ENCODE measurements at regions not wholly inside any gene's neighbourhood (a gene's known extent, or its start where the extent isn't known, plus 50 kb on each side); places are given as distances from the start of the nearest gene placed in this dataset.

DNA sequence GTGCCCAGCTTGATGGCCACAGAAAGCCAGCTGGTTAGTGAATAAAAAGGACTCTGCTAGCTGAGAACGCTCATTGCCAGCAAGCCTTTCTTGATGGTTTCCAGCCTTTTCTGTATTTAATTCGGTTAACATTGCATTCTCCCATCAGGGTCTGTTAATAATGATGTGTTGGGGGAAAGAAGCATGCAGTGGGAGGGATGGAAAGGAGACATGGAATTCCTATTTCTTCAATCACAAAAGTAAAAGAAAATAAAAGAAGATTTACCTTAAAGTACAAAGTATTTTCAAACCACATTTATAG lies 141.9 kb upstream of the RBBP8 start:
- TF ChIP-seq, protein P1, sequence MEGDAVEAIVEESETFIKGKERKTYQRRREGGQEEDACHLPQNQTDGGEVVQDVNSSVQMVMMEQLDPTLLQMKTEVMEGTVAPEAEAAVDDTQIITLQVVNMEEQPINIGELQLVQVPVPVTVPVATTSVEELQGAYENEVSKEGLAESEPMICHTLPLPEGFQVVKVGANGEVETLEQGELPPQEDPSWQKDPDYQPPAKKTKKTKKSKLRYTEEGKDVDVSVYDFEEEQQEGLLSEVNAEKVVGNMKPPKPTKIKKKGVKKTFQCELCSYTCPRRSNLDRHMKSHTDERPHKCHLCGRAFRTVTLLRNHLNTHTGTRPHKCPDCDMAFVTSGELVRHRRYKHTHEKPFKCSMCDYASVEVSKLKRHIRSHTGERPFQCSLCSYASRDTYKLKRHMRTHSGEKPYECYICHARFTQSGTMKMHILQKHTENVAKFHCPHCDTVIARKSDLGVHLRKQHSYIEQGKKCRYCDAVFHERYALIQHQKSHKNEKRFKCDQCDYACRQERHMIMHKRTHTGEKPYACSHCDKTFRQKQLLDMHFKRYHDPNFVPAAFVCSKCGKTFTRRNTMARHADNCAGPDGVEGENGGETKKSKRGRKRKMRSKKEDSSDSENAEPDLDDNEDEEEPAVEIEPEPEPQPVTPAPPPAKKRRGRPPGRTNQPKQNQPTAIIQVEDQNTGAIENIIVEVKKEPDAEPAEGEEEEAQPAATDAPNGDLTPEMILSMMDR (IDR thresholded peaks at IDR 0.05), result no peak
- TF ChIP-seq POLR2A (IDR thresholded peaks at IDR 0.05), result no peak

All from body of pancreas (tissue), 4 donors.